NB4 (cell line): ENCODE measurements at regions not wholly inside any gene's neighbourhood (a gene's known extent, or its start where the extent isn't known, plus 50 kb on each side); places are given as distances from the start of the nearest gene placed in this dataset.
"Not testable (repeated sequence)": the region's sequence is repeated elsewhere in the genome, so short reads cannot be mapped to it uniquely, and the experiment has no call there.

Experiments
- DNase-seq: peaks from one replicate; pipeline ENCODE4 v3.0.0; 2010; ENCODE audit warnings: low read depth
- H3K4me3 ChIP-seq: one replicate; pipeline ENCODE4 v1.5.1; 2011; ENCODE audit warnings: mild to moderate bottlenecking, low read depth, low read length, moderate library complexity
- CTCF ChIP-seq: IDR thresholded peaks from one replicate; pipeline ENCODE4 v1.5.1; 2012; ENCODE audit warnings: low read depth, low read length
- MAX ChIP-seq: IDR thresholded peaks from 2 replicates; pipeline ENCODE4 v1.6.1; 2011; ENCODE audit warnings: low read depth, low read length
- MYC ChIP-seq: IDR thresholded peaks from 2 replicates; pipeline ENCODE4 v1.6.1; 2011; ENCODE audit warnings: low read depth, low read length
- POLR2A ChIP-seq: IDR thresholded peaks from 2 replicates; pipeline ENCODE4 v1.6.1; 2011; ENCODE audit warnings: mild to moderate bottlenecking; ENCODE audit not compliant: insufficient read length; ENCODE audit errors: extremely low read depth

- no peak for TF ChIP-seq POLR2A
- no peak for TF ChIP-seq MYC
- no peak for TF ChIP-seq CTCF
- no peak for TF ChIP-seq MAX
- no peak overlapping the region for H3K4me3 ChIP-seq
- no peak for DNase-seq
Observed at GRCh38 chr6:85771455-85771854, 128.8 kb upstream of the SYNCRIP start.

- no peak for TF ChIP-seq MYC
- no peak for TF ChIP-seq CTCF
- no peak for TF ChIP-seq MAX
- TF ChIP-seq POLR2A: no peak
- H3K4me3 ChIP-seq: no peak overlapping the region
- no peak for DNase-seq
Observed at GRCh38 chr6:85764844-85765243, 122.2 kb upstream of the SYNCRIP start.

- TF ChIP-seq MYC (no peak), CTCF (peak; percentile 22)
- H3K4me3 ChIP-seq: no peak overlapping the region
- peak; percentile 42 for DNase-seq
Observed at GRCh38 chr6:85756982-85757381, 114.3 kb upstream of the SYNCRIP start.

- no peak overlapping the region for H3K4me3 ChIP-seq
- DNase-seq: no peak
- no peak for TF ChIP-seq MYC
- no peak for TF ChIP-seq CTCF
- TF ChIP-seq POLR2A: no peak
- no peak for TF ChIP-seq MAX
Observed at GRCh38 chr6:85754894-85755293, 112.2 kb upstream of the SYNCRIP start.

GRCh38 chr6:85752602-85753001 lies 109.9 kb upstream of the SYNCRIP start:
- no peak overlapping the region for H3K4me3 ChIP-seq
- TF ChIP-seq MYC (no peak), CTCF (no peak), POLR2A (no peak), MAX (no peak)
- no peak for DNase-seq

- TF ChIP-seq POLR2A: no peak
- no peak for TF ChIP-seq MYC
- TF ChIP-seq MAX: no peak
- TF ChIP-seq CTCF: no peak
- no peak for DNase-seq
- no peak overlapping the region for H3K4me3 ChIP-seq
Observed at GRCh38 chr6:85751374-85752055, 108.8 kb upstream of the SYNCRIP start.

- not testable (repeated sequence) for H3K4me3 ChIP-seq, DNase-seq
Observed at GRCh38 chr6:85750146-85750545, 107.5 kb upstream of the SYNCRIP start.
